DOHH2 (cell line): ENCODE measurements at regions not wholly inside any gene's neighbourhood (a gene's known extent, or its start where the extent isn't known, plus 50 kb on each side); places are given as distances from the start of the nearest gene placed in this dataset.

Source experiments
- H3F3A ChIP-seq: fragments of 200-600 bp; sonication (generic), shearing (Covaris generic); 2 replicates; pipeline ENCODE4 v1.6.0; 2016; ENCODE audit warnings: antibody characterized with exemption, mild to moderate bottlenecking; ENCODE audit not compliant: control insufficient read depth, insufficient read depth
- H3K27ac ChIP-seq: fragments of 200-600 bp; sonication (generic); 2 replicates; pipeline ENCODE4 v1.5.1; 2014; ENCODE audit warnings: low read depth, mild to moderate bottlenecking, low read length, moderate library complexity
- H3K27me3 ChIP-seq: fragments of 200-600 bp; sonication (generic); 2 replicates; pipeline ENCODE4 v1.6.1; 2014; ENCODE audit warnings: mild to moderate bottlenecking, low read length, mixed read lengths; ENCODE audit not compliant: control insufficient read depth
- H3K36me3 ChIP-seq: fragments of 200-600 bp; sonication (generic); 2 replicates; pipeline ENCODE4 v1.6.1; 2014; ENCODE audit warnings: mild to moderate bottlenecking, low read length, moderate library complexity, mixed read lengths; ENCODE audit not compliant: control insufficient read depth
- H3K4me1 ChIP-seq: fragments of 200-600 bp; sonication (generic); 2 replicates; pipeline ENCODE4 v1.6.1; 2014; ENCODE audit warnings: mild to moderate bottlenecking, low read length, mixed read lengths; ENCODE audit not compliant: control insufficient read depth
- H3K4me2 ChIP-seq: fragments of 200-600 bp; sonication (generic); 2 replicates; pipeline ENCODE4 v1.6.0; 2014; ENCODE audit warnings: mild to moderate bottlenecking, low read length, moderate library complexity
- H3K4me3 ChIP-seq: fragments of 200-600 bp; sonication (generic); 2 replicates; pipeline ENCODE4 v1.5.1; 2014; ENCODE audit warnings: mild to moderate bottlenecking, low read length, mixed read lengths
- H3K79me2 ChIP-seq: fragments of 200-600 bp; sonication (generic); 2 replicates; pipeline ENCODE4 v1.6.1; 2014; ENCODE audit warnings: mild to moderate bottlenecking, low read length, mixed read lengths; ENCODE audit not compliant: control insufficient read depth
- H3K9me2 ChIP-seq: fragments of 200-600 bp; sonication (generic); replicated peaks from 2 replicates; pipeline ENCODE4 v1.6.1; 2014; ENCODE audit warnings: mild to moderate bottlenecking, low read length, mixed read lengths; ENCODE audit not compliant: control insufficient read depth
- H3K9me3 ChIP-seq: fragments of 200-600 bp; sonication (generic); 2 replicates; pipeline ENCODE4 v1.6.1; 2014; ENCODE audit warnings: antibody characterized with exemption, low read length, mixed read lengths; ENCODE audit not compliant: control insufficient read depth, insufficient read depth
- H4K20me1 ChIP-seq: fragments of 200-600 bp; sonication (generic); 2 replicates; pipeline ENCODE4 v1.6.0; 2014; ENCODE audit warnings: low read depth, mild to moderate bottlenecking, antibody characterized with exemption, low read length, moderate library complexity; ENCODE audit not compliant: control insufficient read depth, insufficient read depth
- CTCF ChIP-seq: fragments of 200-600 bp; sonication (generic); IDR thresholded peaks from one replicate; pipeline ENCODE4 v1.5.1; 2014; ENCODE audit warnings: antibody characterized with exemption, mild to moderate bottlenecking, low read depth, low read length; ENCODE audit not compliant: poor library complexity, severe bottlenecking
- EZH2phosphoT487 ChIP-seq: fragments of 200-600 bp; sonication (generic); IDR thresholded peaks from 2 replicates; pipeline ENCODE4 v1.6.1; 2017; ENCODE audit warnings: borderline replicate concordance, mild to moderate bottlenecking, antibody characterized with exemption, low read length, moderate library complexity, mixed read lengths

GRCh38 chr3:10631224-10631623 is 125.8 kb upstream of the ATP2B2 start:
- Histone ChIP-seq H3K4me3 (no peak overlapping the region), H3K36me3 (no peaks in the 10 kb centered on the region), H4K20me1 (no peaks in the 10 kb centered on the region), H3K9me3 (no peaks in the 10 kb centered on the region), H3F3A (no peaks in the 10 kb centered on the region), H3K4me2 (no peak overlapping the region), H3K27ac (no peak overlapping the region), H3K4me1 (no peaks in the 10 kb centered on the region), H3K27me3 (peaks cover 4% of the 10 kb centered on the region; the same call in 1 of the 2 replicates), H3K9me2 (no peaks in the 10 kb centered on the region), H3K79me2 (no peaks in the 10 kb centered on the region)
- no peak for TF ChIP-seq CTCF
- TF ChIP-seq EZH2phosphoT487, result no peak

GRCh38 chr3:10632125-10632524 is 126.7 kb upstream of the ATP2B2 start:
- H3K9me3 ChIP-seq, result no peaks in the 10 kb centered on the region
- no peaks in the 10 kb centered on the region for H3K9me2 ChIP-seq
- H4K20me1 ChIP-seq, result no peaks in the 10 kb centered on the region
- no peak overlapping the region for H3K4me2 ChIP-seq
- peaks cover 4% of the 10 kb centered on the region; the same call in 1 of the 2 replicates for H3K27me3 ChIP-seq
- TF ChIP-seq EZH2phosphoT487 (no peak), CTCF (no peak)
- no peak overlapping the region for H3K27ac ChIP-seq
- no peaks in the 10 kb centered on the region for H3F3A ChIP-seq
- no peaks in the 10 kb centered on the region for H3K4me1 ChIP-seq
- H3K79me2 ChIP-seq, result no peaks in the 10 kb centered on the region
- H3K36me3 ChIP-seq, result no peaks in the 10 kb centered on the region
- H3K4me3 ChIP-seq, result no peak overlapping the region

- Histone ChIP-seq H3K4me3 (no peak overlapping the region), H3K36me3 (no peaks in the 10 kb centered on the region), H3K27me3 (peaks cover 4% of the 10 kb centered on the region; the same call in 1 of the 2 replicates), H3K9me3 (0 out of 2 replicates have a peak, but pooled peaks cover 6% of the 10 kb centered on the region), H3K4me2 (no peak overlapping the region), H3K27ac (no peak overlapping the region), H3K4me1 (no peaks in the 10 kb centered on the region), H3K79me2 (no peaks in the 10 kb centered on the region), H4K20me1 (no peaks in the 10 kb centered on the region), H3K9me2 (no peaks in the 10 kb centered on the region), H3F3A (no peaks in the 10 kb centered on the region)
- TF ChIP-seq EZH2phosphoT487, result no peak
- no peak for TF ChIP-seq CTCF
Observed at GRCh38 chr3:10632741-10633140, 127.4 kb upstream of the ATP2B2 start.
